HEK293 (cell line): ENCODE measurements at regions not wholly inside any gene's neighbourhood (a gene's known extent, or its start where the extent isn't known, plus 50 kb on each side); places are given as distances from the start of the nearest gene placed in this dataset.

Experiments
- GFI1B ChIP-seq: fragments of 450-650 bp; formaldehyde crosslinking; IDR thresholded peaks from 2 replicates; pipeline ENCODE4 v1.5.1; 2016; ENCODE audit warnings: missing biosample characterization, missing genetic modification characterization
- TF ChIP-seq, protein P1 (sequence below): fragments of 450-650 bp; formaldehyde crosslinking; IDR thresholded peaks from 2 replicates; pipeline ENCODE4; 2016; ENCODE audit warnings: missing biosample characterization, missing genetic modification characterization

GRCh38 chr6:170210651-170211403 is 80.1 kb downstream of the DLL1 start:
- no peak for TF ChIP-seq GFI1B
- TF ChIP-seq, protein P1, sequence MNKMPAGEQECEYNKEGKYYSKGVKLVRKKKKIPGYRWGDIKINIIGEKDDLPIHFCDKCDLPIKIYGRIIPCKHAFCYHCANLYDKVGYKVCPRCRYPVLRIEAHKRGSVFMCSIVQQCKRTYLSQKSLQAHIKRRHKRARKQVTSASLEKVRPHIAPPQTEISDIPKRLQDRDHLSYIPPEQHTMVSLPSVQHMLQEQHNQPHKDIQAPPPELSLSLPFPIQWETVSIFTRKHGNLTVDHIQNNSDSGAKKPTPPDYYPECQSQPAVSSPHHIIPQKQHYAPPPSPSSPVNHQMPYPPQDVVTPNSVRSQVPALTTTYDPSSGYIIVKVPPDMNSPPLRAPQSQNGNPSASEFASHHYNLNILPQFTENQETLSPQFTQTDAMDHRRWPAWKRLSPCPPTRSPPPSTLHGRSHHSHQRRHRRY (tag by site-specific recombination) = no peak
